ENCODE measurements at regions not wholly inside any gene's neighbourhood (a gene's known extent, or its start where the extent isn't known, plus 50 kb on each side); places are given as distances from the start of the nearest gene placed in this dataset.

GRCh38 chr5:8019719-8020218, 150.8 kb downstream of the MTRR start:
- TF ChIP-seq CTCF (IDR thresholded peaks at IDR 0.05; ENCODE audit: insufficient read depth, low read length, poor library complexity, severe bottlenecking), result no peak
- Histone ChIP-seq H3K4me3 (replicated peaks; ENCODE audit: low read depth, low read length) (no peak overlapping the region), H3K27me3 (replicated peaks; ENCODE audit: control insufficient read depth, insufficient read depth, low read length) (no peaks in the 10 kb centered on the region), H3K36me3 (ENCODE audit: control insufficient read depth, insufficient read depth, low read length) (no peaks in the 10 kb centered on the region)
- no peak for DNase-seq (ENCODE audit: extremely low read depth, insufficient read length)

- Histone ChIP-seq H3K27me3 (replicated peaks; ENCODE audit: control insufficient read depth, insufficient read depth, low read length) (no peaks in the 10 kb centered on the region), H3K4me3 (replicated peaks; ENCODE audit: low read depth, low read length) (no peak overlapping the region), H3K36me3 (ENCODE audit: control insufficient read depth, insufficient read depth, low read length) (no peaks in the 10 kb centered on the region)
- no peak for DNase-seq (ENCODE audit: extremely low read depth, insufficient read length)
- no peak for TF ChIP-seq CTCF (IDR thresholded peaks at IDR 0.05; ENCODE audit: insufficient read depth, low read length, poor library complexity, severe bottlenecking)
Measured at GRCh38 chr5:8020861-8021514, 152.0 kb downstream of the MTRR start.

- H3K27me3 ChIP-seq (replicated peaks; ENCODE audit: control insufficient read depth, insufficient read depth, low read length), result no peaks in the 10 kb centered on the region
- no peaks in the 10 kb centered on the region for H3K36me3 ChIP-seq (ENCODE audit: control insufficient read depth, insufficient read depth, low read length)
- DNase-seq (ENCODE audit: extremely low read depth, insufficient read length), result no peak
- TF ChIP-seq CTCF (IDR thresholded peaks at IDR 0.05; ENCODE audit: insufficient read depth, low read length, poor library complexity, severe bottlenecking), result no peak
- no peak overlapping the region for H3K4me3 ChIP-seq (replicated peaks; ENCODE audit: low read depth, low read length)
Measured at GRCh38 chr5:8028243-8028642, 159.3 kb downstream of the MTRR start.

GRCh38 chr5:8033261-8033660, 164.3 kb downstream of the MTRR start:
- DNase-seq (ENCODE audit: extremely low read depth, insufficient read length), result no peak
- no peak for TF ChIP-seq CTCF (IDR thresholded peaks at IDR 0.05; ENCODE audit: insufficient read depth, low read length, poor library complexity, severe bottlenecking)
- no peaks in the 10 kb centered on the region for H3K36me3 ChIP-seq (ENCODE audit: control insufficient read depth, insufficient read depth, low read length)
- no peak overlapping the region for H3K4me3 ChIP-seq (replicated peaks; ENCODE audit: low read depth, low read length)
- no peaks in the 10 kb centered on the region for H3K27me3 ChIP-seq (replicated peaks; ENCODE audit: control insufficient read depth, insufficient read depth, low read length)

GRCh38 chr5:8034852-8035251, 165.9 kb downstream of the MTRR start:
- TF ChIP-seq CTCF (IDR thresholded peaks at IDR 0.05; ENCODE audit: insufficient read depth, low read length, poor library complexity, severe bottlenecking), result no peak

GRCh38 chr5:8048920-8049319, 180.0 kb downstream of the MTRR start:
- Histone ChIP-seq H3K27me3 (replicated peaks; ENCODE audit: control insufficient read depth, insufficient read depth, low read length) (no peaks in the 10 kb centered on the region), H3K4me3 (replicated peaks; ENCODE audit: low read depth, low read length) (no peak overlapping the region), H3K36me3 (ENCODE audit: control insufficient read depth, insufficient read depth, low read length) (no peaks in the 10 kb centered on the region)
- no peak for TF ChIP-seq CTCF (IDR thresholded peaks at IDR 0.05; ENCODE audit: insufficient read depth, low read length, poor library complexity, severe bottlenecking)
- DNase-seq (ENCODE audit: extremely low read depth, insufficient read length), result no peak

More at GRCh38 chr5:8034852-8035251, 165.9 kb downstream of the MTRR start:
- no peak overlapping the region for H3K4me3 ChIP-seq (replicated peaks; ENCODE audit: low read depth, low read length)
- no peaks in the 10 kb centered on the region for H3K27me3 ChIP-seq (replicated peaks; ENCODE audit: control insufficient read depth, insufficient read depth, low read length)
- DNase-seq (ENCODE audit: extremely low read depth, insufficient read length), result no peak
- no peaks in the 10 kb centered on the region for H3K36me3 ChIP-seq (ENCODE audit: control insufficient read depth, insufficient read depth, low read length)

All from GM06990 (cell line).